GM19328 (cell line): ENCODE measurements at regions not wholly inside any gene's neighbourhood (a gene's known extent, or its start where the extent isn't known, plus 50 kb on each side); places are given as distances from the start of the nearest gene placed in this dataset.

Experiments
- ATAC-seq: cut with Tn5 transposase; IDR thresholded peaks from one replicate; pipeline ENCODE4 v1.9.1; 2021; ENCODE audit warnings: mild to moderate bottlenecking, moderate library complexity; ENCODE audit not compliant: unreplicated experiment

DNA sequence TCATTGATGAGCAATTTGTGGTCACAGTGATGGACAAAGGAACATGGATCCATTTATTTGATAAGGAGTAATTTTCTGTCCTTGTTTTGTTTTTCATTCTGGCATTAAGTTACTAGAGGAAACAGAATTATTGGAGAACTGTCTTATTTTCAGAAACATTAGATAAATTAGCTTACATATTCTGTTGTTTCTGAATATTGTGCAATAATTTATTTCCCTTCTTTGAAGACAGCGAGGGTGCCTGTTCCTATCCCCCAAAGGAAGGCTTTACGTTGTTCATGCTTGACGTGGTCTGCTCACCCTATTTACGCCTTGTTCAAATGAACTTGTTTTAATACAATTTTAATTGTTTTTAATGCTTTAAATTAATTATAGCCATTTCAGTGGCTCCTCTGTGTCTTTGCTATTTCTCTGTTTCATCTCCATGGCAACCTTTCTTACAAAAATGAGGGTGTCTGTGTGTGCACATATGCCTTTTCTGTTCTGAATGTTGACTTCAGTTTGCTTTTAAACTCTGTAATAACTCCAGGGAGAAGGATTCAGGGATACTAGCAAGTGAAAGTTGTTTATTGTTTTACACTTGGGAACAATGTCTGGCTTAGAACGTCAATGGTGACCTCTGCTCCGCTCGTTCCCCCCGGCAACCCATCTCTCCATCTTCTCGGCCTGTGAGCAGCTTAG is 138.3 kb upstream of the PLET1 start:
- ATAC-seq, result no peak

DNA sequence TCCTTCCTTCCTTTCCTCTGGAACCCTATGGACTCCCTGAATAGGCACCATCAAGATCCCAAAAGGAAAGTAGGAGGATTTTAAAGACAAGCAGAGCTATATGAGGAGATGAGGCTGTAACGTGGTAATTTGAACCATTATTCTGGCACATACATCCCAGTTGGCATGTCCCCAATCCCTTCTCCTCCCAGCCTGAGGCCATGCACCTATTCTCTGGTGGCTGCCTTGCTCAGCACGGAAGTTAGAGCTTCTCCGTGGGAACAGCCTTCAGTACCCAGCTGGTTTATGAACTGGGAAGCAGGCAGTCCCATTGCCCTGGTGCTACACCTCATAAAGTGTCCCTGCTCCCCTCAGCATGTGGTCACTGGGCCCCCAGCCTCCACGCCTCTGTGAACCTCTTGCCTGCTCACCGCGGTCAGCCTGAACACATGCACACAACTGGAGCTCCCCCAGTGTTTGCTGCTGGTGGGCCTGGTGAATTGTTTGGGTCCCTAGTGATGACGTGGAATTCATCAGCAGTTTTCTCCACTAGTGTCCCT is 139.9 kb upstream of the PLET1 start:
- no peak for ATAC-seq

DNA sequence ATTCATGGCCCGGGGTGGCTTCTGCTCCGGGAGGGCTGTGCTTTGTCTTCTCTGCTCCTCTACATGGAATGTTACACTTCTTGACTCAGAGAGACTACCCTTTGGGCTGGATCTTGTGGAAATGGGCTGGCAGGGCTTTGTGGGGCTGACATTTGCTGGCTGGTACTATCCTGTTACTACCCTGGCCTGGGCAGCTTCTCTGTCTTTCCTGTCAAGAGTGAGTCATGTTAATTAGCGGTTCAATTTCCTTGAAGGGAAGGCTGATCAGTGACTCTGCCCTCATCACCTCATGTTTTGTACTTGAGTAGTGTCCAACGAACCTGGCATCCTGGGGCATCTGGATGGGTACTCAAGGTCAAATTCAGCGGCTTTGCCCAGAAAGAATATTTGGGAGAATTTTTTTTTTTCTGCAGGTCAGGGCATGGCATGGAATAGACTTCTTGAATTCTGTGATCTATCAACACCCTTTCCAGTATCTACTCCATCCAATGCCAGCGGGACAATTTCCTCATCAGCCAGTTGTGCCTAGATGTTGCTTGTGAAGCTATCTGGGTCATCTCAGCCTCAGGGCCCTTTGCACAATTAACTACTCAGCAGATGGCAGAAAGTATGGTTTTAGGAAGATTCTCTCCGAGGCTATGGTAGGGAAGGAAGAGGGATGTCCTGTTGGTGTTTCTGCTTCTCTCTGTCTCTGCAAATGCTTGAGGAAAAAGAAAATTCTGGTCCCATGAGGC is 140.5 kb upstream of the PLET1 start:
- ATAC-seq, result no peak

DNA sequence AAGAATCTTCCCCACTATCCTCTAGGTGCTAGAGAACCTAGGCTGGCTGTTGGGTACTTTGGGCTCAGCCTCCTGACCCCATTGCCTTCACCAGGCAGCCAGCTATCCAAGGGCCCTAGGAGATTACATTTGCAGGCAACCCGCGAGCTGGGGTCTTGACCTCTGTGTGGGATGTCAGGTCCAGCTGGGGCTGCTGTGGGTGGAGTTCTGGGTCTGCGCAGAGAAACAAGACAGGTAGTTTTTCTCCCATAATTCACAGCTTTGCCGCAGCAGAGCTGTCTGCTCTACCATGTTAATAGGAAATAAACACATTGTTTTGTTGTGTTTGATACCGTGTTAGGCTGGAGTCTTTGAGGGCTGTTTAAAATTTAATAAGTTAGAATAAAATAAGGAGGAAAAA is 142.8 kb upstream of the PLET1 start:
- ATAC-seq, result no peak

DNA sequence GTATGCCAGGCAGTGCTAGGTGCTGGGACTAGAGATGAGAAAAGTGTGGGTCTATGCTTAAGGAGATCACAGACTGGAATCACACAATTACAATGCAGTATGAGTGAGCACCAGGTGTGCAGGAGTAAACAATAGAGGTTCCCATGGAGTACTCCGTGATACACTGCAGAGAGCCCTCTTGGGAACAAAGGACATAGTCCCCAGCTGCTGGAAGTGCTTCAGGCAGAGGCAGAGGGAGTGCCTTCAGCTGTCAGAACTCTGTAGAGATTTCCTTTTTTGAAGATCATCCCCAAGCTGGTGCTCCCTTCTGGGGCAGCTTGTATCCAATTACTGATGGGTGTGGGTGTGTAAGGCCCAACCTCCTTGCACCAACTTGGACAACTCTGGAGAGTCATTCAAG is 143.5 kb upstream of the PLET1 start:
- ATAC-seq, result no peak

DNA sequence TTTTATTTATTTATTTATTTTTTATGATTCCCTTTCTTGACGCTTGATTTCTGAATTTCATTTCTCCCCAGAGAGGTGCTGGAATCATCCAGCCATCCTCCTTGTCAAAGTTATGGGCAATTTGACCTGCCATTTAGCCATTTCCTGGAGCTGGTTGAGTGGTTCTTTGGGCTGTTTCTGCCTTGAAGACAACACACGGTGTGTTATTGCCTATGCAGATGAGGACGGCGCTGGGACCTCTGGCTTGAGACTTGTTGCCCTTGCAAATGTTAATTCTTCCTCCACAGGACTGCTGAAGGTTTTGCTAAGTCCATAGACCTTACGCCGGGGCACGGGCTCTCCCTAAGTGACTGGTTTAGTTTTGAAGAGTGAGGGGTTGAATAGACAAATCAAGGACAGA is 147.9 kb upstream of the PLET1 start:
- ATAC-seq, result no peak

DNA sequence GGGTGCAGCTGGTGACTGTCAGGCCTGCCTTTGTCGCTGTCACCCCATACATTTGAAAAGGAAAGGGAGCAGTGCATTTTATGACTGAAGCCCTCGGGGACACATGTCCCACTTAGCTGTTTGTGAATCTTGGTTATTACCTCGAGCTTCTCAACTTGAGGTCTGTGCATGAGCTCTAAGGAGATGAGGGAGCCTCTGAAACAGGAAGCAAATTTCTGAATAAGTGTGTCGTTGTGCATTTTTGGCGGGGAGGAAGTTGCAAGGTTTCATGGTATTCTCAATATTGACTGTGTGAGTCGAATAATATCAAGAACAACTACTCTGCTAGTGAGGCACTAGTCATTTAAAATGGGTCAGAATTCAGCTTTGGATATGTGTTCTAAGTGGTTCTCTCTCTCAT is 149.7 kb upstream of the PLET1 start:
- ATAC-seq, result no peak

DNA sequence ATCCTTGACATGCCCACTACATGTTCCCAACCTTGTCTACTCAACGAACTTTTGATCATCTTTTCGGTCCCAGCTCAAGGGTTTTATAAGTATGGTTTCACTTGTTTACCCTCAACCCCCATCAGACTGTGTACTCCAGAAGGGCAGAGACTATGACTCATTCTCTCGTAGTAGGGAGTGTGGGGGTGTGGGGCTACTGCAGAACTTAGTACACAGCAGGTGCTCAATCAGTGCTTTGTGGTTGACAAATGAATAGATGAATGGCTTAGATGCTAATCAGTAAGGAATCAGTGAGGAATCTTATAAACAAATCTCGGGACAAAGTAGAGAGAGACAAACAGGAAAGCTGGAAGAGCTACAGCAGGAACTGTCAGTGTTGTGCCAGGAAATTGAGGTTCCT is 151.7 kb upstream of the PLET1 start:
- no peak for ATAC-seq

DNA sequence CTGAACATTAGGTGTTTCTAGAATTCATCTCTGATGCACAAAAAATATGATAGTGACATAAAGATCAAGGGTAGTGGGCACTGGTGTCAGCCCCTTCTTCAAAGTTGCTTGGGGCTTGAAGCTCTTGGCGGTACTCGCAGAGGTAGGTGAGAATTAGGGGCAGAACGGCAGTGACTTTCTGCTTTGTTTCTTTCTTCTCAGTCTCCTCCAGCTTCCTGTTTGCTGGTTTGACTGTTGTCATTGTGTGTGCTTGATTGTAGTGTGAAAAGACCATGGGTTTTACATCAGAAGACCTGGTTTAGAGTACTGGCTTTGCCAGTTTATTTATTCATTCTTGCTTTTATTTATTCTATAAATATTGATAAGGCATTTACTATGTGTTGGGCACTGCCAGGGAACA is 156.7 kb upstream of the PLET1 start:
- ATAC-seq, result no peak

DNA sequence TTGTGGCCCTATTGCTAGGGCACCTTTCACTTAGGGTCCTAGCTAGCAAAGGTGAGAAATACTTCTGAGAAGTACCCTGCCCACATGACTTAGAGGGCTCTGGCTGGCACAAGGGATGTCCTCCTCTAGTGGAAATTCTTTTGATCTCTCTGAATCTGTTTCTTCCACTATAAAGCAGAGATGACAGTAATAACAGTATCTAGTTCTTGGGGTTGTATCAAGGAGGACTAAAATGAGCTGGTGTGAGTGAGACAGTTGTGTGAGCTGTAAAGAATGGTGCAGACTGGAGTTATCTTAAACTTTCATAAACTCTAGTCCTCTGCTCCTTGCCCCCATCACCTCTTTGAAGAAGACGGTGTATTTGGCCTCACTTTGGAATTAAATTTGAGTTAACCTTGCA is 157.8 kb upstream of the PLET1 start:
- no peak for ATAC-seq

DNA sequence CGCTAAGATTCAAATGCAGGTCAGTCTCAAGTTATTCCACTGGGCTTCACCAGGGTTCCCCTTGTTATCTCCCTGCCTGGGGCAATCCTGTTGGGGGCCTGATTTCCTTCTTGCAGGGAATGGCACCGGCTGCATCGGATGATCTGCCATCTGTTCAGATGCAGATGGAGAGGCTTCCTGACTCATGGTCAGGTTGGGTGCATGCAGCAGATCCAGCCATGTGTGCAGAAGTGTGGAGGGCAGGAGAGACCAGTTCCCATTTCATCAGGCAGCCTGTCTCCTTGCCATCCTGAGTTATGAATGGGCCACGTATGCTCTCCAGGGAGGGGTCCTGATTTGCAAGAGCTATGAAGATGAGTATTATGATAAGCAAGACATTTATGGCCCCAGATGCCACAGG is 161.2 kb upstream of the PLET1 start:
- ATAC-seq, result no peak

DNA sequence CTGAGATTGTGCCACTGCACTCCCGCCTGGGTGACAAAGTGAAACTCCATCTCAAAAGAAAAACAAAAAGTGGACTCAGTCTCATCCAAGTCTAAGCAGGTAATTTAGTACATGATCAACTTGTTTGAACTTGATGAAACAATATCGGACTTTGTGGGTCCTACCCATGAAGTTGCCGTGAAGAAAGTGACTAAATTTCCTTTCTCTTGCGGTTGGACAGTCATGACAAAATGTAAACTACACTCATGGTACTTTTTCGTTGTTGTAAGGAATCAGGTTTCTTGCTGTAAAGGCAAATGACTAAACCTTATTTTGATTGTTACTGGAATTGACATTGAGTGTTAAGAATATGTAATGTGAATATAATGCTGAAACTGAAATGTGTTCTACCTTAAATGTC is 164.5 kb upstream of the PLET1 start:
- no peak for ATAC-seq

DNA sequence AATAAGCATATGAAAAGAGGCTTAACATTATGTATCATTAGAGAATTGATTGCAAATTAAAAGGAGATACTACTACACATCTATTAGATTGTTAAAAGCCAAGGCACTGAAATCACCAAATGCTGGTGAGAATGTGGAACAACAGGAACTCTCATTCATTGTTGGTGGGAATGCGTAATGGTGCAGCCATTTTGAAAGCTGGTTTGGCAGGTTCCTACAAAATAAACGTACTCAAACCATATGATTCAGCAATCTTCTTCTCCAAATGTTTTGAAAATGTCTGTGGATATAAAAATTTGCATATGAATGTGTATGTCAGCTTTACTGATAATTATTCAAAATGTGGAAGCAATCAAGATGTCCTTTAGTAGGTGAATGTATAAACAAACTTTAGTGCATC is 176.4 kb upstream of the PLET1 start:
- no peak for ATAC-seq

DNA sequence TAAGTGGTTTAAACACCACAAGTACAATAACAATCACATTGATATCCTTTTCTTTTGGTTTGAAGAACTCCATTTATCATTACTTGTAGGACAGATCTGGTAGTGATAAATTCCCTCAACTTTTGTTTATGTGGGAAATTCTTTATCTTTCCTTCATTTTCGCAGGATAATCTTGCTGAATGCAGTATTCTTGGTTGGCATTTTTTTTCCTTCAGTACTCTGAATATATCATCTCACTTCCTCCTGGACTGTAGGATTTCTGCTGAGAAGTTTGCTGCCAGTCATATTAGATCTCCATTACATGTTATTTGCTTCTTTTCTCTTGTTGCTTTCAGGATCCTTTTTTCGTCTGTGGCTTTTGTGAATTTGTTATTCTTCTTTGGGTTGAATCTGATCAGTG is 179.0 kb upstream of the PLET1 start:
- no peak for ATAC-seq

DNA sequence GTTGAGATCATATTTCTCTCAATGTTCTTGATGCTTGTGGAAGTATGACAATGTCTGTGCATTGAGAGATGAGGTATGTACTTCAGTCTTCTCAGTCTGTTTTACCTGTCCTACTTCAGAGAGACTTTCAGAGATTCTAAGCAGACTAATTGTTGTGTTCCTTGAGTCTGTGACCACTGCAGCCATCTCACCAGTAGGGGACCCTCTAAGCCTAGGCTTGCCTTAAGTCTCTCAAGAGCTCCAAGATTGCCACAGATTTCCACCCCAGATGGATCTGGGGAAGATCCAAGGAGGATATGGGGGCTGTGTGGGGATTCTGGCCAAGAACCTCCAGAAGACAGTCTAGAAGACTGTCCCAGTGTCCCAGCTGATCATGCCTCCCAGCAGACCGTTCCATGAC is 179.9 kb upstream of the PLET1 start:
- no peak for ATAC-seq

DNA sequence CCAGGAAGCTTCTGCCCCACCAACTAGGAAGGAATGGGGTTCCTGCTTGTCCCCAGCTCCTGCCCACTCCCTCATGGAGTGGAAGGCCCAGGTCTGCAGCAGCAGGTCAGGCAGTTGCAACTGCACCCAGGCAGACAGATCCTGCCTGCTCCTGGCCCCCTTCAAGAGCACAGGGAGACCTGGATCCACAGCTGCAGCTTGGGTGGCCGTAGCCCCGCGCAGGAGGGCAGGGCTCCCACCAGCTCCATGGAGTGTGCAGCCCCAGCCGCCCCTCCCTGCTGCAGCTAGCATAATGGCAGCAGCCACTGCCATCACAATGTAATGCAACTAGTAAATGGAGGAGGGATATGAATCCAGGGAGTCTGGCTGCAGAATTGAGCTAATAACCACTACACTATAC is 187.5 kb upstream of the PLET1 start:
- no peak for ATAC-seq

DNA sequence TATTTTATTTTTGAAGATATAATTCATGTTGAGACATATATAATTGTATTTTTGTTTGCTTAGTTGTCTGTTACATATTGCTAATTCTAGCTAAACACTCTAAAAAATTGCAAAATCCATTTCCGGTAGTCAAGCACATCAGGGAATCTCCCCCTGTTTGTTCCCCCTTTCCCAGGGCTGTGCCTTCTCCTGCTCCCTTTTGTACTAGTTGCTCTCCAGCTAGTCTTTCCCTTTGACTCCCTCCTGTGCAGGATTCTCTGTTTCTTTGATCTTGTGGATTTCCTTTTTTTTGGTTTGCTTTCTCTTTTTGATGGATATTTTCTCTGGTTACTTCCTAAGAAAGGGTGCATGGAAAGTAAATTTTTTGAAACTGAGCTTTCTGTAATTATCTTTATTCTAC is 188.1 kb upstream of the PLET1 start:
- ATAC-seq, result no peak

DNA sequence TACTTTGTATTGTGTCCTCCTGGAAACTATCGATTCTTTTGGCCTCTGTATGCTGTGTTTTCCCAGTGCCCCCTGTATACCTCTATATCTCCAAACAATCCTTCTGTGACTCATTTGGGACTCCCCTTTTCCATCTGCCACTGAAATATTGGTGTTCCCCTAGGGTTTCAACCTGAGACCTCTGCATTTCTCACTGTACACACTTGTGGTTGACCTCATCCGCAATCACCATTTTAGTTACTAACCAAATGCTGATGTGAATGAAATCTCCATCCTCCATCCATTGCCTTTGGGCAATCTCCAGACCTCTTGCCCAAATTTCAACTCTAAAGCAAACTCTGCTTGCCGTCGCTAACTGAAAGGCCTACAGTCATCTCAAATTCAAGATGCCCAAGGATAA is 190.6 kb upstream of the PLET1 start:
- ATAC-seq, result no peak

DNA sequence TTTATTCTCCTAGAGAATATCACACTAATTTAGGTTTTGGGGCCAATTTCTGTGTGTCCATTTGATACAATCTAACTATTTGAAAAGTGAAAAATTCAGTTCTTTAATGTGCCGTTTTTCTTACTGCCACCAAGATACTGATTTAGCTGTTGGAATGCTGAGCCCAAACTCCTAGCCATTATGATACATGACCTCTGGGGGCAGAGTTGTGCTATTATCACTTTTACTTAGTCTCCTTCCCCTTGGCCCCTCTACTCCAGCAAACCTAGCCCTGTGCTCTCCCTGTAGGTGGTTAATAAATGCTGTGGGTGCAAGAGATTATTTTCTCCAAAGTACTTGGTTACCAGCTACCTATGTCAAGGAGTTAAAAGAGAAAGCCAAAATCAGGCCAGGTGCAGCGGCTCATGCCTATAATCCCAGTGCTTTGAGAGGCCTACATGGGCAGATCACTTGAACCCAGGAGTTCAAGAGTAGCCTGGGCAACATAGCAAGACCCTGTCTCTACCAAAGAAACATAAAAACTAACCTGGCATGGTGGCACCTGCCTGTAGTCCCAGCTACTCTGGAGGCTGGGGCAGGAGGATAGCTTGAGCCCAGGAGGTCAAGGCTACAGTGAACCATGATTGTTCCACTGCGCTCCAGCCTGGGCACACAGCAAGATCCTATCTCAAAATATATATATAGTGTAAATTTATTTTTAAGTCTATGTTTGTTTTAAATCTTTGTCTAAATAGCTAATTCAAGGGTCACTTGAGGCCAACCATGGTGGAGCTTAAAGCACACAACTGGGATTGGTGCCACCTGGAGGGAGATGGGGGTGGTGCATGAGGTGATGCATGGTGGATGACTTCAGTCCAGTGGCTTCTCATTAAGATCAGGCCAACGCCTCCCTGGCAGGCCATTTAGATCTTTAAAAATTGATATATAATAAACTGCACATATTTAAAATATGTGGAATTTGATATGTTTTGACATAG is 193.2 kb upstream of the PLET1 start:
- ATAC-seq, result no peak

DNA sequence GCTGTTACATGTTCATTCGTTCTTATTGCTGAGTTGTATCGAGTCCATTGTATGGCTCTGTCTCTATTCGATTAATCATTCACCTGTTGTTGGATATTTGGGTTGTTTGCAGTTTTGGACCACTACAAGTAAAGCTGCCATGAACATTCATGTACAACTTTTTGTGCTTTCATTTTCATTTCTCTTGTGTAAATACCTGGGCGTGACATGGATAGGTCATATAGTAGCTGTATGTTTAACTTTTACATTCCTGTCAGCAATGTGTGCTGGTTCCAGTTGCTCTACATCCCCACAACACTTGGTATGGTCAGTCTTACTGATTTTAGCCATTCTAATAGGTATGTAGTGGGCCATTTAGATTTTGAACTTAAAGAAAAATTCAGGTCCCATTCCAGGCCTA is 194.2 kb upstream of the PLET1 start:
- ATAC-seq, result no peak

DNA sequence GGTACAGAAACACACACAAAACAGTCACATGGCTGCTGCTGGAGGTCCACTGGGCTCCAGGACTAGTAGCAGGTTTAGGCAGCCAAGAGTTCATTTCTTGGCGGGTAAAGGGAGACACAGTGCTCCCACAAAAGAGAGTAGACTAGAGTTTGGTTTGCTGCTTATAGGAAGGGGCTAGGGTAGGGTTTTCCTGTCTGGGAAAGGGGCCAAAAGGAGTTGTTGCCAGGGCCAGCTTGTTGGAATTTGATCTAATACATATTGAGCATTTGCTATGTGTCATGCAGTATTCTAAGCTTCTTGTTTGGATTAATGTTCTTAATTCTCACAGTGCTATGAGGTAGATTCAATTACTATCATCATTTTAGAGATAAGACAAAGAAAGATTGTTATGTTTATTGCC is 195.1 kb upstream of the PLET1 start:
- ATAC-seq, result no peak
